IMR-90 (cell line): ENCODE measurements at regions not wholly inside any gene's neighbourhood (a gene's known extent, or its start where the extent isn't known, plus 50 kb on each side); places are given as distances from the start of the nearest gene placed in this dataset.

ENCODE experiments used
- ATAC-seq: fragments of 200-7000 bp; cut with Tn5 transposase; 2 replicates; pipeline ENCODE4 v1.9.1; 2020; ENCODE audit warnings: low read depth, mild to moderate bottlenecking, moderate library complexity
- BruUV-seq: library from RNA; stranded (reverse); fragments of 400-500 nt; replicated peaks from 2 replicates; lab custom pipeline; 2021; lab: Mats Ljungman, UMichigan
- CTCF ChIA-PET: fragments of 300-600 bp; formaldehyde crosslinking; extraction: SDS; loops from one replicate; lab custom pipeline; 2021; ENCODE audit warnings: antibody characterized with exemption; lab: Yijun Ruan, JAX
- POLR2A ChIA-PET: fragments of 300-600 bp; sonication (Branson Sonifier 250); formaldehyde crosslinking; loops from one replicate; lab custom pipeline; 2022; ENCODE audit warnings: antibody characterized with exemption; ENCODE audit not compliant: unreplicated experiment; lab: Charles Lee
- DNase-seq: peaks from one replicate; pipeline ENCODE4 v3.0.0; 2013
- H2AFZ ChIP-seq: replicated peaks from 2 replicates; pipeline ENCODE3; 2013; ENCODE audit warnings: low read length, mild to moderate bottlenecking; ENCODE audit not compliant: poor library complexity
- H2AK5ac ChIP-seq: 2 replicates; pipeline ENCODE4 v1.6.1; 2013; ENCODE audit warnings: low read depth, low read length, inconsistent platforms
- H2AK9ac ChIP-seq: replicated peaks from 2 replicates; pipeline ENCODE3; 2013; ENCODE audit warnings: mild to moderate bottlenecking, low read depth, low read length, moderate library complexity; ENCODE audit not compliant: poor library complexity
- H2BK120ac ChIP-seq: 2 replicates; pipeline ENCODE4 v1.6.1; 2013; ENCODE audit warnings: low read depth, low read length, inconsistent platforms
- H2BK15ac ChIP-seq: 3 replicates; pipeline ENCODE4 v1.6.1; 2013; ENCODE audit warnings: low read depth, low read length, inconsistent platforms
- H2BK20ac ChIP-seq: 2 replicates; pipeline ENCODE4 v1.6.1; 2013; ENCODE audit warnings: low read depth, mild to moderate bottlenecking, inconsistent platforms, low read length, moderate library complexity
- H2BK5ac ChIP-seq: 2 replicates; pipeline ENCODE4 v1.6.1; 2013; ENCODE audit warnings: mild to moderate bottlenecking, low read depth, low read length, inconsistent platforms; ENCODE audit not compliant: poor library complexity, severe bottlenecking
- H3K14ac ChIP-seq: replicated peaks from 2 replicates; pipeline ENCODE4 v1.6.1; 2013; ENCODE audit warnings: low read depth, low read length, inconsistent platforms
- H3K18ac ChIP-seq: 2 replicates; pipeline ENCODE4 v1.6.1; 2013; ENCODE audit warnings: low read depth, low read length, control low read depth
- H3K23ac ChIP-seq: 2 replicates; pipeline ENCODE4 v1.6.1; 2013; ENCODE audit warnings: low read depth, low read length, inconsistent platforms
- H3K27ac ChIP-seq: 2 replicates; pipeline ENCODE4 v1.5.1; 2013; ENCODE audit warnings: mild to moderate bottlenecking, control low read depth, low read length; ENCODE audit not compliant: insufficient read depth
- H3K27me3 ChIP-seq: 2 replicates; pipeline ENCODE4 v1.6.1; 2013; ENCODE audit warnings: low read length; ENCODE audit not compliant: control insufficient read depth, insufficient read depth
- H3K36me3 ChIP-seq: 2 replicates; pipeline ENCODE4 v1.6.1; 2013; ENCODE audit warnings: low read length, mixed read lengths; ENCODE audit not compliant: control insufficient read depth, insufficient read depth
- H3K4ac ChIP-seq: 2 replicates; pipeline ENCODE4 v1.6.1; 2013; ENCODE audit warnings: low read depth, low read length, inconsistent platforms
- H3K4me1 ChIP-seq: 2 replicates; pipeline ENCODE4 v1.6.1; 2013; ENCODE audit warnings: low read length, mixed read lengths; ENCODE audit not compliant: control insufficient read depth, insufficient read depth
- H3K4me2 ChIP-seq: 2 replicates; pipeline ENCODE4 v1.6.1; 2013; ENCODE audit warnings: low read depth, mild to moderate bottlenecking, control low read depth, low read length, moderate library complexity
- H3K4me3 ChIP-seq: 2 replicates; pipeline ENCODE4 v1.5.1; 2013; ENCODE audit warnings: low read depth, mild to moderate bottlenecking, control low read depth, low read length, moderate library complexity; ENCODE audit not compliant: insufficient read depth
- H3K56ac ChIP-seq: 2 replicates; pipeline ENCODE4 v1.6.1; 2013; ENCODE audit warnings: low read length, inconsistent platforms; ENCODE audit not compliant: insufficient read depth; ENCODE audit errors: extremely low read depth
- H3K79me1 ChIP-seq, 2 experiments: 2 replicates each; pipeline ENCODE4 v1.6.1; 2013; ENCODE audit warnings: low read length in 2 of 2, inconsistent platforms in 1 of 2, low read depth in 1 of 2
- H3K9ac ChIP-seq: 2 replicates; pipeline ENCODE4 v1.6.1; 2013; ENCODE audit warnings: low read depth, low read length, control low read depth
- H3K9me1 ChIP-seq: 2 replicates; pipeline ENCODE4 v1.6.1; 2013; ENCODE audit warnings: low read length, inconsistent platforms; ENCODE audit not compliant: insufficient read depth
- H3K9me3 ChIP-seq: 2 replicates; pipeline ENCODE4 v1.6.1; 2013; ENCODE audit warnings: low read length; ENCODE audit not compliant: control insufficient read depth, insufficient read depth
- H4K20me1 ChIP-seq: 2 replicates; pipeline ENCODE4 v1.6.1; 2013; ENCODE audit warnings: low read length, inconsistent platforms; ENCODE audit not compliant: insufficient read depth
- H4K5ac ChIP-seq: 2 replicates; pipeline ENCODE4 v1.6.1; 2013; ENCODE audit warnings: mild to moderate bottlenecking, low read depth, low read length, control low read depth
- H4K8ac ChIP-seq, 2 experiments: 2 replicates each; pipeline ENCODE4 v1.6.1; 2013; ENCODE audit warnings: low read depth in 2 of 2, low read length in 2 of 2, control low read depth in 1 of 2, inconsistent platforms in 1 of 2
- H4K91ac ChIP-seq: 2 replicates; pipeline ENCODE4 v1.6.1; 2013; ENCODE audit warnings: low read depth, low read length, inconsistent platforms; ENCODE audit not compliant: insufficient read depth
- BHLHE40 ChIP-seq: fragments of 150-350 bp; IDR thresholded peaks from 2 replicates; pipeline ENCODE4 v1.6.1; 2016; ENCODE audit warnings: mild to moderate bottlenecking, low read depth, low read length
- CEBPB ChIP-seq: IDR thresholded peaks from 2 replicates; pipeline ENCODE4 v1.6.1; 2012; ENCODE audit warnings: low read depth, low read length, improper control_type of control experiment
- CHD1 ChIP-seq: IDR thresholded peaks from 2 replicates; pipeline ENCODE4 v1.6.1; 2012; ENCODE audit warnings: low read depth, low read length, improper control_type of control experiment
- CTCF ChIP-seq: conservative IDR thresholded peaks from 2 replicates; pipeline ENCODE4 v1.5.1; 2012; ENCODE audit warnings: mild to moderate bottlenecking, low read depth, low read length, improper control_type of control experiment
- ELK1 ChIP-seq: fragments of 150-350 bp; IDR thresholded peaks from 2 replicates; pipeline ENCODE4 v1.6.1; 2016; ENCODE audit warnings: low read depth, mild to moderate bottlenecking, low read length, moderate library complexity, borderline replicate concordance
- FOS ChIP-seq: fragments of 150-350 bp; IDR thresholded peaks from 2 replicates; pipeline ENCODE4 v1.6.1; 2016; ENCODE audit warnings: low read depth, low read length
- MAFK ChIP-seq: IDR thresholded peaks from 2 replicates; pipeline ENCODE4 v1.6.1; 2012; ENCODE audit warnings: low read depth, low read length, improper control_type of control experiment
- MXI1 ChIP-seq: IDR thresholded peaks from 2 replicates; pipeline ENCODE4 v1.6.1; 2012; ENCODE audit warnings: low read depth, mild to moderate bottlenecking, low read length, moderate library complexity, borderline replicate concordance
- NFE2L2 ChIP-seq: fragments of 150-350 bp; IDR thresholded peaks from 2 replicates; pipeline ENCODE4 v1.6.1; 2016; ENCODE audit warnings: low read depth, mild to moderate bottlenecking, low read length
- POLR2A ChIP-seq: IDR thresholded peaks from 2 replicates; pipeline ENCODE4 v1.6.1; 2012; ENCODE audit warnings: mild to moderate bottlenecking, low read depth, low read length
- RAD21 ChIP-seq: IDR thresholded peaks from 2 replicates; pipeline ENCODE4 v1.6.1; 2012; ENCODE audit warnings: low read length, improper control_type of control experiment
- RCOR1 ChIP-seq: IDR thresholded peaks from 2 replicates; pipeline ENCODE4 v1.6.1; 2012; ENCODE audit warnings: mild to moderate bottlenecking, low read length, improper control_type of control experiment; ENCODE audit not compliant: insufficient replicate concordance
- dilution Hi-C: fragments of 300-500 bp; cut with HindIII; formaldehyde crosslinking; loops from one replicate; pipeline ENCODE4 v1.14.3; 2018; ENCODE audit warnings: low sequenced_read_pairs; ENCODE audit not compliant: unreplicated experiment
- in situ Hi-C: fragments of 300-500 bp; cut with MboI; formaldehyde crosslinking; loops from 3 replicates; pipeline ENCODE4 v1.14.3; 2019; ENCODE audit warnings: low sequenced_read_pairs, inconsistent platforms, mixed read lengths
- intact Hi-C: fragments of 100-400 bp; cut with micrococcal nuclease; formaldehyde crosslinking; loops from 2 replicates; pipeline ENCODE4 v1.10.0; 2022
- TF ChIP-seq, protein P1 (sequence below): fragments of 150-350 bp; IDR thresholded peaks from 2 replicates; pipeline ENCODE4 v1.6.1; 2017; ENCODE audit warnings: mild to moderate bottlenecking, antibody characterized with exemption, low read length, low read depth

GRCh38 chr3:117941015-117941414, 1093.6 kb downstream of the IGSF11 start:
- H4K91ac ChIP-seq: no peak overlapping the region
- CTCF ChIA-PET: no interaction called here
- H4K5ac ChIP-seq: no peak overlapping the region
- intact Hi-C loops: no loop called here
- dilution Hi-C loops: no loop called here
- H3K14ac ChIP-seq: no peak overlapping the region
- no peak overlapping the region for H2BK120ac ChIP-seq
- BruUV-seq: no TSS peak
- H2BK5ac ChIP-seq: no peak overlapping the region
- no peaks in the 10 kb centered on the region for H3K36me3 ChIP-seq
- H3K56ac ChIP-seq: no peak overlapping the region
- POLR2A ChIA-PET: no interaction called here
- H2AFZ ChIP-seq: no peak overlapping the region
- ATAC-seq (no peak), DNase-seq (no peak)
- peaks cover 0 to under 1% of the 10 kb centered on the region in 2 experiments; a peak in 1 of 4 replicates for H3K79me1 ChIP-seq
- H3K9me3 ChIP-seq: no peaks in the 10 kb centered on the region; the same call in 1 of the 2 replicates
- no peak overlapping the region for H3K4me3 ChIP-seq
- no peak overlapping the region for H3K18ac ChIP-seq
- no peak overlapping the region for H3K9ac ChIP-seq
- H4K8ac ChIP-seq: no peak overlapping the region
- H2BK20ac ChIP-seq: no peak overlapping the region
- no peak overlapping the region for H2AK5ac ChIP-seq
- no peak overlapping the region for H2BK15ac ChIP-seq
- no peak overlapping the region for H3K4ac ChIP-seq
- TF ChIP-seq BHLHE40 (no peak), MAFK (no peak), RCOR1 (no peak), FOS (no peak), RAD21 (no peak), CTCF (no peak), CHD1 (no peak), NFE2L2 (no peak), MXI1 (no peak), CEBPB (no peak), ELK1 (no peak), POLR2A (no peak)
- TF ChIP-seq, protein P1, sequence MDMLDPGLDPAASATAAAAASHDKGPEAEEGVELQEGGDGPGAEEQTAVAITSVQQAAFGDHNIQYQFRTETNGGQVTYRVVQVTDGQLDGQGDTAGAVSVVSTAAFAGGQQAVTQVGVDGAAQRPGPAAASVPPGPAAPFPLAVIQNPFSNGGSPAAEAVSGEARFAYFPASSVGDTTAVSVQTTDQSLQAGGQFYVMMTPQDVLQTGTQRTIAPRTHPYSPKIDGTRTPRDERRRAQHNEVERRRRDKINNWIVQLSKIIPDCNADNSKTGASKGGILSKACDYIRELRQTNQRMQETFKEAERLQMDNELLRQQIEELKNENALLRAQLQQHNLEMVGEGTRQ: no peak
- H3K27me3 ChIP-seq: no peaks in the 10 kb centered on the region
- no peak overlapping the region for H2AK9ac ChIP-seq
- H3K23ac ChIP-seq: no peak overlapping the region
- H3K4me2 ChIP-seq: no peak overlapping the region
- peaks cover 3% of the 10 kb centered on the region; the same call in 1 of the 2 replicates for H4K20me1 ChIP-seq
- no peaks in the 10 kb centered on the region; the same call in 1 of the 2 replicates for H3K9me1 ChIP-seq
- H3K27ac ChIP-seq: no peak overlapping the region
- in situ Hi-C loops: no loop called here
- H3K4me1 ChIP-seq: no peaks in the 10 kb centered on the region
